ENCODE measurements at regions not wholly inside any gene's neighbourhood (a gene's known extent, or its start where the extent isn't known, plus 50 kb on each side); places are given as distances from the start of the nearest gene placed in this dataset.

DNA sequence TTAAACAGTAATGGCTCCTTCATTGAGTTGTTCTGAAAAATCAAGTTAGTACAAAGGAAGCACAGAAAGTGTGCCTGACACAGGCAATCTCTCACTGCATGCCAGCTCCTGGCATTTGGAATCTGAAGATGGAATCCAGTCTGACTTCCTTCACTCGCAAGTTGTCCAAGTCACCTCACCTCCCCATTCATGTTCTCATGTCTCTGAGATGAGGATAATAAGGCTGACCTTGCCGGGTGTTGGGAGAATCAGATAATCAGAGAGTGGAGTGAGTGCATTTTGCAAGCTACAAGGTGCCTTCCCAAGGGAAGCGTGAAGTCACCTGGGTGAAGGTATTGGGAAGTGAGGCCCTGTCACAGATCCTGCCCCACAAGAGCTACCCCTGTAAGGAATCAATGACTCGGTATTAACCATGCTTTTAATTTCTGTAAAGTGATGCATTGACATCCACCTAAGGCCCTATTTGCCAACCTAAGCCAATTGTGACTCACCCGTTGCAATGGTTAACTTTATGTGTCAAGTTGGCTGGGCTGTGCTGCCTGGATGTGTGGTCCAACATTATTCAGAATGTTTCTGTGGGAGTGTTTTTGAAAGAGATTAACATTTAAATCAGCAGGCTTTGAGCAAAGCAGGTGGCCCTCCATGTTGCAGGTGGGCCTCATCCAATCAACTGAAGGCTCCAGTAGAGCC lies 62.5 kb upstream of the TARBP1 start:
- no peaks in the 10 kb centered on the region for H3K27me3 Mint-ChIP-seq
- intact Hi-C loops (cut with micrococcal nuclease), result loop anchor here in 1 of 2 donors (10.0 kb wide), 1 partner anchor 47 kb away; no protein-coding TSS in a partner anchor
- no peak overlapping the region for H3K27ac ChIP-seq (ENCODE audit: low read depth, low read length)

DNA sequence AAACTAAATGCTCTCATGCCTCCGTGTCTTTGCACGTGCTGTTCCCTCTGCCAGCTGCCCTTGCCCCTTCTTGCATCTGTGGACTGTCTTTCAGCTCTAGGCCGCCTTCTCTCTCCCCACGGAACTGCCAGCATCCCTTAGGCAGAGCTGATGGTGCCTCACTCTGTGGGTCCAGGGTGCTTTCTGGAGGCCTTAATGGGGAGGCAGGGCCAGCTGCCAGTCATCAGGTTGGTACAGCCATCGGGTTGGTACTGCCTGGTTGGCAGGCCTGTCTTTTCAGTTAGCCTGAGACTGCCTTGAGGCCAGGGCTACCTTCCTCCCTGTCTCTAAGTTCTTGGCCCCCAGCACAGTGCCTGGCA lies 61.4 kb upstream of the TARBP1 start:
- Histone ChIP-seq H3K27me3 (ENCODE audit: control insufficient read depth in 2 of 2, insufficient read depth in 2 of 2, low read length in 2 of 2) (no peaks in the 10 kb centered on the region), H3K4me1 (ENCODE audit: control insufficient read depth in 2 of 2, insufficient read depth in 2 of 2, low read length in 2 of 2) (peaks cover 0 to 13% of the 10 kb centered on the region in 2 donors), H3K27ac (ENCODE audit: low read depth, low read length) (no peak overlapping the region), H3K4me3 (ENCODE audit: low read length) (no peak overlapping the region), H3K9me3 (ENCODE audit: control insufficient read depth in 2 of 3, low read length in 3 of 3) (no peaks in the 10 kb centered on the region), H3K36me3 (ENCODE audit: control insufficient read depth in 2 of 3, insufficient read depth in 3 of 3, low read length in 3 of 3) (no peaks in the 10 kb centered on the region)
- H3K27me3 Mint-ChIP-seq, result no peaks in the 10 kb centered on the region
- intact Hi-C loops (cut with micrococcal nuclease), result loop anchor here in 1 of 2 donors (10.0 kb wide), 1 partner anchor 46 kb away; no protein-coding TSS in a partner anchor
- no peaks in the 10 kb centered on the region for H3K9me3 Mint-ChIP-seq
- peaks cover 14 to 31% (median 18%) of the 10 kb centered on the region in 7 donors for H3K4me1 Mint-ChIP-seq
- POLR2A ChIA-PET, result no interaction called here
- no peak for DNase-seq
- no peak for ATAC-seq
- no peak overlapping the region for H3K27ac Mint-ChIP-seq
- no peak overlapping the region for H3K4me3 Mint-ChIP-seq
- no peaks in the 10 kb centered on the region for H3K36me3 Mint-ChIP-seq
- CTCF ChIA-PET, result interaction anchor here (0.6 kb wide), 1 partner anchor 53 kb away, joined by 3 read pairs; no protein-coding TSS in a partner anchor

More for the DNA sequence above, 62.5 kb upstream of the TARBP1 start:
- Histone ChIP-seq H3K4me1 (ENCODE audit: control insufficient read depth in 2 of 2, insufficient read depth in 2 of 2, low read length in 2 of 2) (peaks cover 0 to 13% of the 10 kb centered on the region in 2 donors), H3K36me3 (ENCODE audit: control insufficient read depth in 2 of 3, insufficient read depth in 3 of 3, low read length in 3 of 3) (no peaks in the 10 kb centered on the region), H3K9me3 (ENCODE audit: control insufficient read depth in 2 of 3, low read length in 3 of 3) (no peaks in the 10 kb centered on the region), H3K27me3 (ENCODE audit: control insufficient read depth in 2 of 2, insufficient read depth in 2 of 2, low read length in 2 of 2) (no peaks in the 10 kb centered on the region), H3K4me3 (ENCODE audit: low read length) (no peak overlapping the region)
- DNase-seq (no peak), ATAC-seq (no peak)
- Mint-ChIP-seq H3K4me1 (peaks cover 17 to 37% (median 20%) of the 10 kb centered on the region in 7 donors), H3K27ac (no peak overlapping the region), H3K9me3 (no peaks in the 10 kb centered on the region), H3K4me3 (no peak overlapping the region), H3K36me3 (no peaks in the 10 kb centered on the region)
- CTCF ChIA-PET, result no interaction called here
- POLR2A ChIA-PET, result interaction anchor here (0.6 kb wide), 1 partner anchor 1374 kb away, joined by 3 read pairs; no protein-coding TSS in a partner anchor

DNA sequence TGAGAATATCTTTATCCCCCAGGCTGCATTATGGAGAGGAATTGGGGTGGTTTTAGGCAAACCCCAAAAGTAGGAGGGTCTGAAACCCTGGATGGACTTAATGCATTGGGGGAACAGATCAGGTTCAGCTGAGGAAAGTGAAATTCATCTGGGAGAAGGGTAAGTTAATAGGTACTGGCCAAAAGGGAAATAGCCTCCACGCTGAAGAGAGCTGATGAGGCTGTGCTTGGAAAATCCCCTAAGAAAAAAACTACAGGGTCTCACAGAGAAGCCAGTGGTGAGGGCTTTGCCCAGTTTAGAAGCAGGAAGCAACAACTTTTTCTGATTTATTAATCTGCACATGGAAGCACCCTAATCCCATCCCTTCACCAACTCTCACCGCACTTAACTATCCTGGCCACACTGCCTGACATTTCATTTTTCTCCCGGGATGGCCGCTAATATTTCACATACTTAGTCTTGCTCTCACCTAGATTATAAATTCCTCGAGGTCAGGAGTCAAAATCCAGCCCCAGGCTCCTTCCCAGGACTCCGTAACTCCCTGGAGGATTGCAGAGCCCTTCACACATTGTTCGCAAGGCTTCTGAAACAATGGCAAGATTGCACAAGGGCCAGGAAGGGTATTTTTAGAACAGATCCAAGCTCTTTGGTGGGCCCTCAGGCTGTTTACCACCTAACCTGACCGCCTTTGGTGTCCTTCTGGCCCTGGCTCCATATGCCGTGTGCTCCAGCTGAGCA lies 60.9 kb upstream of the TARBP1 start:
- Histone ChIP-seq H3K27me3 (ENCODE audit: control insufficient read depth in 2 of 2, insufficient read depth in 2 of 2, low read length in 2 of 2) (no peaks in the 10 kb centered on the region), H3K36me3 (ENCODE audit: control insufficient read depth in 2 of 3, insufficient read depth in 3 of 3, low read length in 3 of 3) (no peaks in the 10 kb centered on the region), H3K4me3 (ENCODE audit: low read length) (no peak overlapping the region), H3K4me1 (ENCODE audit: control insufficient read depth in 2 of 2, insufficient read depth in 2 of 2, low read length in 2 of 2) (peaks cover 0 to 11% of the 10 kb centered on the region in 2 donors), H3K9me3 (ENCODE audit: control insufficient read depth in 2 of 3, low read length in 3 of 3) (no peaks in the 10 kb centered on the region), H3K27ac (ENCODE audit: low read depth, low read length) (no peak overlapping the region)
- ChIA-PET POLR2A (no interaction called here), CTCF (interaction anchor here (0.6 kb wide), 1 partner anchor 54 kb away, joined by 3 read pairs; no protein-coding TSS in a partner anchor)
- intact Hi-C loops (cut with micrococcal nuclease), result loop anchor here in 1 of 2 donors (10.0 kb wide), 1 partner anchor 45 kb away; no protein-coding TSS in a partner anchor
- Mint-ChIP-seq H3K36me3 (no peaks in the 10 kb centered on the region), H3K4me3 (peak overlapping the region in 1 of 10 donors; percentile 38), H3K9me3 (no peaks in the 10 kb centered on the region), H3K4me1 (peaks cover 10 to 25% (median 14%) of the 10 kb centered on the region in 7 donors), H3K27me3 (no peaks in the 10 kb centered on the region), H3K27ac (no peak overlapping the region)
- DNase-seq, result no peak
- ATAC-seq, result no peak

DNA sequence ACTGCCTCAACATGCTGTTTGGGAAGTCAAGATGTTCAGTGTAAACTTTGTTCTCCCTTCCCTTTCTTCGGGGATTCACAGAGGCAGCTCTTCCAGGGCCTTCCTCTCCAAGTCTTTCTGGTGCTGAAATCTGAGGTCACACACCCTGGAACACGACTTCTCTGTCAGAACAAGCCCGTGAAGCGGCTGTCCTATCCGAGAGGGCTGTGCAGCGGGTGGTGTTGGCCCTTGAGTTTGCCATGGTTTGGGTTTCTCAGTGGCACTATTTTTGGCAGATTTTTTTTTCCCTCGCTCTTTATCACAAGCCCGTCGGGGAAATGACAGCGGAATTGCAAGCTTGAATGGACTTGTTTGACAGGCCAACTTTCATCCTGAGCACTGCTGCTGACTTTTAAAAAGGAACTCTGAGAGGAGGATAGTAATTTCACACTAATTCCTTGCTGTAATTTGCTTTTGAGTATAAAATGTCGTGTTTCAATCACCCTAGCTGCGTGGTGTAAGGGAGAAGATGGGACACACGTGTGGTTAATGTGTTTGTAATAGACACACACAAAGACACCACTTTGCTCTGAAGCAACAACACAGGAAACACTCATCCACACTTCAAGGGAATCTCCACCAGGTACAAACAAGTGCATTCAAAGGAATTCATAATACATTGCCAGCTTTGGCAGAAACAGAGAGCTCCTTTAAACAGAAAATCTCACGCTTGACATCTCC lies 60.1 kb upstream of the TARBP1 start:
- H3K27me3 ChIP-seq (ENCODE audit: control insufficient read depth in 2 of 2, insufficient read depth in 2 of 2, low read length in 2 of 2), result no peaks in the 10 kb centered on the region
- no peak for ATAC-seq
- no peak overlapping the region for H3K27ac ChIP-seq (ENCODE audit: low read depth, low read length)
- no peaks in the 10 kb centered on the region for H3K9me3 ChIP-seq (ENCODE audit: control insufficient read depth in 2 of 3, low read length in 3 of 3)
- Mint-ChIP-seq H3K4me1 (peaks cover 5 to 18% (median 7%) of the 10 kb centered on the region in 7 donors), H3K4me3 (no peak overlapping the region), H3K9me3 (no peaks in the 10 kb centered on the region), H3K27ac (no peak overlapping the region), H3K36me3 (no peaks in the 10 kb centered on the region), H3K27me3 (no peaks in the 10 kb centered on the region)
- no peaks in the 10 kb centered on the region for H3K36me3 ChIP-seq (ENCODE audit: control insufficient read depth in 2 of 3, insufficient read depth in 3 of 3, low read length in 3 of 3)
- H3K4me3 ChIP-seq (ENCODE audit: low read length), result no peak overlapping the region
- CTCF ChIA-PET, result no interaction called here
- intact Hi-C loops (cut with micrococcal nuclease), result no loop called here
- no peak for DNase-seq
- POLR2A ChIA-PET, result no interaction called here
- peaks cover 0 to 7% of the 10 kb centered on the region in 2 donors for H3K4me1 ChIP-seq (ENCODE audit: control insufficient read depth in 2 of 2, insufficient read depth in 2 of 2, low read length in 2 of 2)

DNA sequence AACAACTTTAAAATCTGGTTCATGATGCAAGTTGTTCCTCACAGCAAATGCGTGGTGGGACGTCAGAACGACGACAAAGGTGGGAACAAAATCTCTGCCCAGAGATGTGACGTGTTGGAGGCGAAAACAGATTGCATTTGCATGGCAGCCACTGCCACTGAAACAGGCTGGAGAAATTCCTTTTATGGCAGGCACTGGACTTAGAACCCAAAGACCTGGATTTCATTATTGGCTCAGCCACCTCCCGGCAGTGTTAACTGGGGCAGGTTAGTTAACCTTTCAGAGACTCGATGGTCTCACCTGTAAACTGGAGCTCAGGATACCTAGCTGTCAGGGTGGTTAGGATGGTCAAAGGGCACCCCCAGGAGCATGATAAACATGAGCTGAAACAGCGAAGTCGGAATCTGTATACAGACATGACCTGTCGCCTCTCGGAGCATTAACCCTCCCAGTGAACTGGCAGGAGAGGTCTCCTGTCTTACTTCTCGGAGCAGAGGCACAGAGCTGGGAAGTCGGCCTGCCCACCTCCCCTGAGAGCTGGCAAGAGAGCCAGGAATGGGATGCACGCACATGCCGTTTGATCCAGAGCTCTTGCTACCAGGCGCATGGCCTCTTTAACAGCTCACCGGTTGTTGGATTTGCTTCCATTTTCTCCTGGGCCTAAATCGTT lies 59.2 kb upstream of the TARBP1 start:
- Histone ChIP-seq H3K4me3 (ENCODE audit: low read length) (no peak overlapping the region), H3K36me3 (ENCODE audit: control insufficient read depth in 2 of 3, insufficient read depth in 3 of 3, low read length in 3 of 3) (no peaks in the 10 kb centered on the region), H3K27me3 (ENCODE audit: control insufficient read depth in 2 of 2, insufficient read depth in 2 of 2, low read length in 2 of 2) (no peaks in the 10 kb centered on the region), H3K9me3 (ENCODE audit: control insufficient read depth in 2 of 3, low read length in 3 of 3) (no peaks in the 10 kb centered on the region), H3K27ac (ENCODE audit: low read depth, low read length) (no peak overlapping the region), H3K4me1 (ENCODE audit: control insufficient read depth in 2 of 2, insufficient read depth in 2 of 2, low read length in 2 of 2) (no peaks in the 10 kb centered on the region)
- no peaks in the 10 kb centered on the region for H3K9me3 Mint-ChIP-seq
- CTCF ChIA-PET, result interaction anchor here (1.0 kb wide), 1 partner anchor 51 kb away, joined by 3 read pairs; no protein-coding TSS in a partner anchor
- no peak overlapping the region for H3K27ac Mint-ChIP-seq
- no peak overlapping the region for H3K4me3 Mint-ChIP-seq
- DNase-seq, result no peak
- no peaks in the 10 kb centered on the region for H3K36me3 Mint-ChIP-seq
- POLR2A ChIA-PET, result no interaction called here
- intact Hi-C loops (cut with micrococcal nuclease), result no loop called here
- H3K27me3 Mint-ChIP-seq, result no peaks in the 10 kb centered on the region
- peaks cover 0 to 9% (median under 1%) of the 10 kb centered on the region in 7 donors for H3K4me1 Mint-ChIP-seq
- no peak for ATAC-seq

DNA sequence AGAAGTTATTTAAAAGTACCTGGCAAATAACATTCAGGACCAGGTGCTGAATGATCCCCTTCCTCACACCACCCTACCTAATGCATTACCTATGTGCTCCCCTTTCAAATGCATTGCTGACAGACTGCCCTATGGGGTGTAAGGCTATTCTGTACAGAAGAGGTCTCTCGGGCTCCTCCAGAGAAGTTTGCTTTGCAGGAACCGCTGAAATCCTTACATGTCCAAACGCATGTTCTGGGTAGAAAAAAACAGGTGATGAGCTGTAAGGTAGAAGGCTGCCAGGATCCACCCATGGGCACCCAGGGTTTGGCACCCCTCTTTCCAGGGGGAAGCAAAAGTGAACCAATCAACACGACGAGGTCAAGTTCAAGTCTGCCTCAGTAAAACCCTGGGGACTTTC lies 58.3 kb upstream of the TARBP1 start:
- POLR2A ChIA-PET, result no interaction called here
- intact Hi-C loops (cut with micrococcal nuclease), result no loop called here
- H3K27ac Mint-ChIP-seq, result no peak overlapping the region

More for the DNA sequence above, 58.3 kb upstream of the TARBP1 start:
- CTCF ChIA-PET, result no interaction called here
- Histone ChIP-seq H3K4me1 (ENCODE audit: control insufficient read depth in 2 of 2, insufficient read depth in 2 of 2, low read length in 2 of 2) (no peaks in the 10 kb centered on the region), H3K27ac (ENCODE audit: low read depth, low read length) (no peak overlapping the region), H3K4me3 (ENCODE audit: low read length) (no peak overlapping the region), H3K9me3 (ENCODE audit: control insufficient read depth in 2 of 3, low read length in 3 of 3) (no peaks in the 10 kb centered on the region), H3K36me3 (ENCODE audit: control insufficient read depth in 2 of 3, insufficient read depth in 3 of 3, low read length in 3 of 3) (no peaks in the 10 kb centered on the region), H3K27me3 (ENCODE audit: control insufficient read depth in 2 of 2, insufficient read depth in 2 of 2, low read length in 2 of 2) (no peaks in the 10 kb centered on the region)
- Mint-ChIP-seq H3K4me3 (no peak overlapping the region), H3K9me3 (no peaks in the 10 kb centered on the region), H3K27me3 (peaks cover 0 to 2% (median 0%) of the 10 kb centered on the region in 5 donors), H3K4me1 (peaks cover 0 to 7% (median 0%) of the 10 kb centered on the region in 7 donors), H3K36me3 (no peaks in the 10 kb centered on the region)
- ATAC-seq (no peak), DNase-seq (no peak)
